Osteoblast (primary cell): ENCODE measurements at regions not wholly inside any gene's neighbourhood (a gene's known extent, or its start where the extent isn't known, plus 50 kb on each side); places are given as distances from the start of the nearest gene placed in this dataset.

Experiments used
- DNase-seq: peaks from one replicate; pipeline ENCODE4 v3.0.0; 2011; ENCODE audit warnings: low spot score, mixed read lengths; ENCODE audit not compliant: insufficient read length; ENCODE audit errors: missing footprints
- H2AFZ ChIP-seq: 2 replicates; pipeline ENCODE4 v1.6.0; 2011; ENCODE audit warnings: mild to moderate bottlenecking, low read length
- H3K27ac ChIP-seq: 2 replicates; pipeline ENCODE4 v1.5.1; 2011; ENCODE audit warnings: mild to moderate bottlenecking, low read depth, low read length, moderate library complexity
- H3K27me3 ChIP-seq: 2 replicates; pipeline ENCODE4 v1.6.0; 2012; ENCODE audit warnings: mild to moderate bottlenecking, control low read depth, inconsistent platforms, low read length, moderate library complexity; ENCODE audit not compliant: insufficient read depth
- H3K36me3 ChIP-seq: 2 replicates; pipeline ENCODE4 v1.5.1; 2011; ENCODE audit warnings: mild to moderate bottlenecking, low read length, control low read depth, moderate library complexity; ENCODE audit not compliant: insufficient read depth
- H3K4me1 ChIP-seq: 2 replicates; pipeline ENCODE4 v1.5.1; 2011; ENCODE audit warnings: mild to moderate bottlenecking, low read length, control low read depth, moderate library complexity; ENCODE audit not compliant: insufficient read depth
- H3K4me2 ChIP-seq: 2 replicates; pipeline ENCODE4 v1.6.0; 2011; ENCODE audit warnings: mild to moderate bottlenecking, low read length; ENCODE audit not compliant: insufficient read depth
- H3K4me3 ChIP-seq: fragments of 200-600 bp; sonication (generic); 3 replicates; pipeline ENCODE4 v1.5.1; 2012; ENCODE audit warnings: mild to moderate bottlenecking, low read length, inconsistent platforms; ENCODE audit not compliant: insufficient read depth
- H3K79me2 ChIP-seq: 2 replicates; pipeline ENCODE4 v1.6.0; 2012; ENCODE audit warnings: mild to moderate bottlenecking, low read length, control low read depth, inconsistent platforms; ENCODE audit not compliant: insufficient read depth
- H3K9me3 ChIP-seq: 2 replicates; pipeline ENCODE4 v1.5.1; 2011; ENCODE audit warnings: low read depth, low read length, control low read depth
- H4K20me1 ChIP-seq: 2 replicates; pipeline ENCODE4 v1.6.0; 2012; ENCODE audit warnings: mild to moderate bottlenecking, low read length, control low read depth; ENCODE audit not compliant: insufficient read depth
- TF ChIP-seq, protein P1 (sequence below): IDR thresholded peaks from 2 replicates; pipeline ENCODE4 v1.5.1; 2011; ENCODE audit warnings: mild to moderate bottlenecking, low read depth, low read length, moderate library complexity; ENCODE audit errors: extremely low read depth

DNA sequence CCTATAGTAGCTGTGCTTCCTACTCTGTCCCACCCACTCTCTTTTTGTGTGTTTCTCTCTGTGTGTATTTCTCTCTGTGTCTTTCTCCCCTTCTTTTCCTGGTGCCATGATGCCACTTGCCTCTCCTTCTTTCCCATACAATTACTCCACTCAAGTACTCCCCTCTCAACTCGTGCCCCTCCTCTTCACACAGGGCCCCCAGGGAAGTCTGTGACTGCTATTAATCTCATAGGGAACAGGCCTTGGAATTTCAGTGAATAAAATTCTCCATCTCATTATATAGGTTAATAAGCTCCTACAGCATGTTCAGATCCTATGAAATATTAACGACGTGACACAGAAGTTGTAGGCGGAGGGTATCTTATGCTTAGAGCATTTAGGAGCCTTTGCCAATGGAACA, 205.9 kb upstream of the EPHA4 start:
- Histone ChIP-seq H2AFZ (no peak overlapping the region), H3K4me1 (no peaks in the 10 kb centered on the region), H3K27ac (no peak overlapping the region), H3K79me2 (no peaks in the 10 kb centered on the region), H3K4me3 (no peak overlapping the region), H3K9me3 (no peaks in the 10 kb centered on the region), H3K36me3 (no peaks in the 10 kb centered on the region), H3K27me3 (no peaks in the 10 kb centered on the region), H3K4me2 (no peak overlapping the region), H4K20me1 (no peaks in the 10 kb centered on the region)
- TF ChIP-seq, protein P1, sequence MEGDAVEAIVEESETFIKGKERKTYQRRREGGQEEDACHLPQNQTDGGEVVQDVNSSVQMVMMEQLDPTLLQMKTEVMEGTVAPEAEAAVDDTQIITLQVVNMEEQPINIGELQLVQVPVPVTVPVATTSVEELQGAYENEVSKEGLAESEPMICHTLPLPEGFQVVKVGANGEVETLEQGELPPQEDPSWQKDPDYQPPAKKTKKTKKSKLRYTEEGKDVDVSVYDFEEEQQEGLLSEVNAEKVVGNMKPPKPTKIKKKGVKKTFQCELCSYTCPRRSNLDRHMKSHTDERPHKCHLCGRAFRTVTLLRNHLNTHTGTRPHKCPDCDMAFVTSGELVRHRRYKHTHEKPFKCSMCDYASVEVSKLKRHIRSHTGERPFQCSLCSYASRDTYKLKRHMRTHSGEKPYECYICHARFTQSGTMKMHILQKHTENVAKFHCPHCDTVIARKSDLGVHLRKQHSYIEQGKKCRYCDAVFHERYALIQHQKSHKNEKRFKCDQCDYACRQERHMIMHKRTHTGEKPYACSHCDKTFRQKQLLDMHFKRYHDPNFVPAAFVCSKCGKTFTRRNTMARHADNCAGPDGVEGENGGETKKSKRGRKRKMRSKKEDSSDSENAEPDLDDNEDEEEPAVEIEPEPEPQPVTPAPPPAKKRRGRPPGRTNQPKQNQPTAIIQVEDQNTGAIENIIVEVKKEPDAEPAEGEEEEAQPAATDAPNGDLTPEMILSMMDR = no peak
- DNase-seq = no peak

DNA sequence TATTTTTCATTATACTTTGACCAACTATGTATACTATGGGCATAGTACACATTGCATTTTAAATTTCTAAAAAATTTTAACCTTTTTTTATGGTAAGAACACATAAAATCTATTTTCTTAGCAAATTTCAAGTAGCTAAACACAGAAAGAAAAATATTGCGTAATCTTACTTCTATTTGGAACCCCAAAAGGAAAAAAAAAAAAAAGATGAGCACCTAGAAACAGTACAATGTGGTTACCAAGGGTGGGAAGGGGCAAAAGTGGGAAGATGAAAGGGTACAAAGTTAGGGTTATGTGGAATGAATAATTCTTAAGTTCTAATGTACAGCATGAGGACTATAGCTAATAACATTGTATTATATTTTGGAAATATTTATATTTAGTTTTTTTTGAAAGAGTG, 205.0 kb upstream of the EPHA4 start:
- no peak for DNase-seq
- Histone ChIP-seq H3K27me3 (no peaks in the 10 kb centered on the region), H3K79me2 (no peaks in the 10 kb centered on the region), H3K4me2 (no peak overlapping the region), H3K36me3 (no peaks in the 10 kb centered on the region), H3K4me3 (no peak overlapping the region), H3K4me1 (no peaks in the 10 kb centered on the region), H2AFZ (no peak overlapping the region), H4K20me1 (no peaks in the 10 kb centered on the region), H3K27ac (no peak overlapping the region), H3K9me3 (no peaks in the 10 kb centered on the region)
- TF ChIP-seq, protein P1 = no peak

DNA sequence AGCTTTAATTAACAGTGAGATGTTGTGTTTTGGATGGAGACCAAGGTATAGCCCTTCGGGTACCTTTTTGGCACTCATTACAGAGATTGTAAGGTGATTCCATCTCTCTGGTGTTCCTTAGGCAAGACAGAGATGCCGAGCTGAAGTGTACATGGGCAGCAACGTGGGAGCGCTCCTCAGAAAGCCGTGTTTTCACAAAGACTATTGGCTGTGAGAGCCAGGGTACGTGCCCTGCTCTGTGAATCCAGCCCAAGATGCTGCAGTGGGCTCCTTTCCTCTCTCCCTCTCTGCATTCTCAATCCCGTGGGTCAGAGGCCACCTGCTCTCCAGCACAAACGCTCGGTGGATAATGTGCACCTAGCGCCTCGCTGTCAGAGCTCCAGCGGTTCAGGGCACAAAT, 203.0 kb upstream of the EPHA4 start:
- no peaks in the 10 kb centered on the region for H4K20me1 ChIP-seq
- H3K27ac ChIP-seq = no peak overlapping the region
- no peaks in the 10 kb centered on the region for H3K9me3 ChIP-seq
- TF ChIP-seq, protein P1 = no peak
- H3K4me1 ChIP-seq = no peaks in the 10 kb centered on the region
- H3K4me2 ChIP-seq = no peak overlapping the region
- no peaks in the 10 kb centered on the region for H3K36me3 ChIP-seq
- DNase-seq = no peak
- H2AFZ ChIP-seq = no peak overlapping the region
- H3K27me3 ChIP-seq = no peaks in the 10 kb centered on the region
- H3K4me3 ChIP-seq = no peak overlapping the region
- no peaks in the 10 kb centered on the region for H3K79me2 ChIP-seq

DNA sequence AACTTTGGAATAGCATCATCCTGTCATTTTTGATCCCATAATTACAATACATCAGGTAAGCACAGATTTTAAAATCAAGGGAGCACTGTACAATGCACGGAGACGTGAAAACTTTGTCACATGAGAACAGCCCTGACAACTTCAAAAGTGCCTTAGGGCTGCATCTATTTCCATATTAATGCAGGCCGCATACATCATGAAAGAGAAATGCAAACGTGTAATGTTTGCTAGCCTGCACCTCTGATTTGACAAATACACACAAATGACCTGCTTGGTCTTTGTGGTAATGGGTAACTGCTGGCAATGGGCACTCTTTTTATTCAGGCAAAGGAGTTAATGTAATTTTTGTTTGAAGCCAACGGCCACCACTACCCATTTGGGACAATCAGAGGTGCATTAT, 202.0 kb upstream of the EPHA4 start:
- Histone ChIP-seq H2AFZ (no peak overlapping the region), H3K4me3 (no peak overlapping the region), H3K27ac (no peak overlapping the region), H4K20me1 (no peaks in the 10 kb centered on the region), H3K79me2 (no peaks in the 10 kb centered on the region), H3K36me3 (no peaks in the 10 kb centered on the region), H3K27me3 (no peaks in the 10 kb centered on the region), H3K4me2 (no peak overlapping the region), H3K9me3 (no peaks in the 10 kb centered on the region), H3K4me1 (no peaks in the 10 kb centered on the region)
- TF ChIP-seq, protein P1 = no peak
- DNase-seq = no peak
